HepG2 (cell line): ENCODE measurements at regions not wholly inside any gene's neighbourhood (a gene's known extent, or its start where the extent isn't known, plus 50 kb on each side); places are given as distances from the start of the nearest gene placed in this dataset.

Experiments used
- HMG20A ChIP-seq: IDR thresholded peaks from 2 replicates; pipeline ENCODE4 v1.6.1; 2016; ENCODE audit warnings: borderline replicate concordance
- HMG20B ChIP-seq: conservative IDR thresholded peaks from 2 replicates; pipeline ENCODE4 v1.6.1; 2016; ENCODE audit warnings: missing genetic modification reagents, missing compliant biosample characterization
- HNF4G ChIP-seq, 2 experiments: sonication (generic) in 1 of 2; formaldehyde crosslinking in 1 of 2; IDR thresholded peaks; 2 replicates each; pipeline versions ENCODE4 v1.4.0 to v1.6.1; 2011 to 2020; ENCODE audit warnings: borderline replicate concordance in 2 of 2, low read depth in 2 of 2, mild to moderate bottlenecking in 2 of 2, low read length in 1 of 2, missing genetic modification reagents in 1 of 2, moderate library complexity in 1 of 2
- HNRNPLL ChIP-seq: fragments of 200-400 bp; formaldehyde crosslinking; IDR thresholded peaks from 2 replicates; pipeline ENCODE4 v1.6.1; 2017; ENCODE audit warnings: mild to moderate bottlenecking, low read depth, low read length; ENCODE audit not compliant: poor library complexity, severe bottlenecking
- MZF1 ChIP-seq: sonication (generic); formaldehyde crosslinking; IDR thresholded peaks from 2 replicates; pipeline ENCODE4 v1.8.1; 2023; ENCODE audit warnings: mild to moderate bottlenecking, missing genetic modification reagents, borderline replicate concordance
- PCBP1 ChIP-seq: fragments of 200-400 bp; formaldehyde crosslinking; IDR thresholded peaks from 2 replicates; pipeline ENCODE4 v1.6.1; 2017; ENCODE audit warnings: mild to moderate bottlenecking, low read depth, low read length, borderline replicate concordance
- POLR2A ChIP-seq, 2 experiments: IDR thresholded peaks; 2 replicates each; pipeline ENCODE4 v1.6.1; 2011; ENCODE audit warnings: low read depth in 2 of 2, low read length in 2 of 2, mild to moderate bottlenecking in 1 of 2, moderate library complexity in 1 of 2; ENCODE audit not compliant: insufficient read depth in 1 of 2
- YY1 ChIP-seq: IDR thresholded peaks from 2 replicates; pipeline ENCODE4 v1.6.1; 2011; ENCODE audit warnings: low read length, low read depth, moderate library complexity, mild to moderate bottlenecking; ENCODE audit not compliant: insufficient read depth, insufficient replicate concordance
- ZNF281 ChIP-seq: sonication (generic); formaldehyde crosslinking; IDR thresholded peaks from 2 replicates; pipeline ENCODE4 v1.4.0; 2020; ENCODE audit warnings: missing genetic modification reagents, borderline replicate concordance
- ZZZ3 ChIP-seq: sonication (generic); formaldehyde crosslinking; IDR thresholded peaks from 2 replicates; pipeline ENCODE4 v1.4.0; 2020; ENCODE audit warnings: missing genetic modification reagents, mild to moderate bottlenecking, borderline replicate concordance

DNA sequence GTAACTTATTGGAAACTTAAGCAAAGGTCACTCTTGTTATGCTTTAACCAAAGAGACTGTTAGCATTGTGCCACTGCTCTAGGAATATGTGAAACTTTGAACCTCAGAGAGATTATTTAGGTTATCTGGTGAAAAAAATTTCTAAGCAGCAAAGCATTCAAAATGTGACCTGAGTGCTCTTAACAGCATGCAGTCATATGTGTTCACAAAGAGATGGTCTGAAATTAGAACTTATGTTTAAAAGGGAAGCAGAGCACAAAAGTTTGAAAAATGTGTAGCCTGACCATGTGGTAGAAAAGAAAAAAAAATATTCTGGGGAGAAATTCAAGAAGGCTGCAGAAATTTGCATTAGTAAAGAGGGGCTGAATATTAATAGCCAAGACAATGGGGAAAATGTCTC, 420.2 kb upstream of the CADM2 start:
- no peak for TF ChIP-seq PCBP1
- no peak for TF ChIP-seq ZNF281 (CRISPR knock-in tag)
- no peak for TF ChIP-seq HMG20B (CRISPR knock-in tag)
- no peak for TF ChIP-seq MZF1 (CRISPR knock-in tag)
- TF ChIP-seq ZZZ3 (CRISPR knock-in tag): no peak
- no peak for TF ChIP-seq HMG20A (CRISPR knock-in tag)
- TF ChIP-seq HNF4G (IDR thresholded peaks at IDR 0.05; ENCODE audit: borderline replicate concordance, low read depth, low read length): no peak
- TF ChIP-seq HNF4G (CRISPR knock-in tag; IDR thresholded peaks at IDR 0.05; ENCODE audit: borderline replicate concordance, low read depth): no peak
- no peak for TF ChIP-seq HNRNPLL
- no peak for TF ChIP-seq POLR2A (IDR thresholded peaks at IDR 0.05; ENCODE audit: insufficient read depth in 1 of 2, low read depth in 2 of 2, low read length in 2 of 2)
- no peak for TF ChIP-seq YY1
